Globus pallidus (tissue), 1 donor: ENCODE measurements at regions not wholly inside any gene's neighbourhood (a gene's known extent, or its start where the extent isn't known, plus 50 kb on each side); places are given as distances from the start of the nearest gene placed in this dataset.
"Not testable (repeated sequence)": the region's sequence is repeated elsewhere in the genome, so short reads cannot be mapped to it uniquely, and the experiment has no call there.

Experiments used
- DNase-seq: peaks from one replicate; pipeline ENCODE4 v3.0.0-alpha.2; 2015; ENCODE audit warnings: low spot score

DNA sequence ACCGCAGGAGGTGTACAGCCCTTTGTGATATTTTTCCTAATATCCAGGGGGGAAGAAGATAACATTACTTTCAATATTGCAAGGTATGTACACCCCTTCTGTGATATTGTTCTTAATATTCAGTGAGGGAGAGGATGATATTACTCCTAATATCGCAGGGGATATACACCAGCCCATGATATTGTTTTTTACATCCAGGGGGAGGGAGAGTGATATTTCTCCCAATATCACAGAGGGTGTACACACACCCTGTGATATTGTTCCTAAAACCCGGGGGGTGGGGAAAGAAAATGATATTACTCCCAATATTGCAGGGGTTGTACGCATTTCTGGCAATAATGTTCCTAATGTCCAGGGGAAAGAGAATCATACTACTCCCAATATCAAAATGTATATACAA is 58.0 kb upstream of the SLC25A48 start:
- no peak for DNase-seq

DNA sequence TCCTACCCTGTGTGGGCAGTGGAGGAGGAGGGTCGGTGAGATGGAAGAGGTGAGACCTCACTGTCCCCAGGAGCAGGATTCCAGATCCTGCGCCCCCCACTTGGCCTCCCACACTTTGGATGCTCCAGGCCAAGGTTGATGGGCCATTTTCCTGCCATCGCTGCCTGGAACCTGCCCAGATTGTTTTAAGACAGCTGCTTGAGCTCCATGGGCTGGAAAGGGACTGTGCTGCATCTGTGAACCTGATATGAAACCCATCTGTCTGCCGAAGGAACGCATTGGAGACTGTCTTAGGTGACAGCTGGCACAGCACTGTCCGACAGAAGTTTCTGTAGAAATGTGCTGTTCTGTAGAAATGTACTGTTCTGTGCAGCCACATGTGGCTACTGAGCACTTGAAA is 72.7 kb upstream of the SLC25A48 start:
- no peak for DNase-seq

DNA sequence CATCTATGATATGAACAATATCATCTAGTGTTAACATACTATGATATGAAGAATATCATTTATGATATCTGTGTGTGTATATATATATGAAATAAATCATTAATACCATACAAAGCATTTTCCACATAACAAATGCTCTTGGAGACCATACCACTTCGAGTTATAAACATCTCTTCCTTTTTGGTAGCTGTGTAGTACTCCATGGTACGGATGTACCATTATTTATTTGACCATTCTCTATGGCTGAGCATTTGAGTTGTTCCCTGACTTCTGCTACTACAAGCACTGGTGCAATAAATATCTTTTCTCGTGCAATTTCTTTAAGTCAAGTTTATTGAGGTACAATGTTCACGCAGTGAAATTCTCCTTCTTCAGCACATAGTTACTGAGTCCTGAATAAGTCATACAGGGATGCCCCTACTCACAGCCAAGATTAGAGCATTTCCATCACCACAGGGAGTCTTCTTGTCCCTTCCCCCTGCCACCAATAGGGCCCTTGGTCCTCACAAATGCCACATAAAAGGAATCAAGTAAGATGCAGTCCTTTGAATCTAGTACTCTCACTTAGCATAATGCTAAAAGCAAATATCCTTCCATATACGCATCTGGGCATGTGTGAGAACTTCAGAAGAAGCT is 75.2 kb upstream of the SLC25A48 start:
- DNase-seq = no peak

GRCh38 chr5:135753990-135754389 is 80.5 kb upstream of the SLC25A48 start:
- DNase-seq = no peak

GRCh38 chr5:135750506-135750905 is 84.0 kb upstream of the SLC25A48 start:
- DNase-seq = no peak

DNA sequence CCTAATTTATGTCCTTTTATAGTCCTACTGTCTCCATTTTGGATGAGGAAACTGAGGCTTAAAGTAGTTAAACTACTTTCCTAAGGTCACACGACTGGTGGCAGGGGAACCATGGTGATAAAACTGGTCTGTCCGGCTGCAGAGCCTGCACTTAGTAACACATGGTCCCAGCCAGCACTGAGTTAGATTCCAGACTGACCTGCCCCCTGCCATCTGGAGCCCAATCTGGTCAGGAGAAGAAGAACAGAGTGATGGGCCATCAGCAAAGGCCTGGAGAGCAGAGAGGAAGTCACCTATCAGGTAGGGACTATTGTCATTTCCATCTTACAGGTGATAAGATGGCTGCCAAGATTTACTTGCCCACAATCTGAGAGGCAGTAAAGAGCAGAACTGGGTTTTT is 86.6 kb upstream of the SLC25A48 start:
- no peak for DNase-seq

DNA sequence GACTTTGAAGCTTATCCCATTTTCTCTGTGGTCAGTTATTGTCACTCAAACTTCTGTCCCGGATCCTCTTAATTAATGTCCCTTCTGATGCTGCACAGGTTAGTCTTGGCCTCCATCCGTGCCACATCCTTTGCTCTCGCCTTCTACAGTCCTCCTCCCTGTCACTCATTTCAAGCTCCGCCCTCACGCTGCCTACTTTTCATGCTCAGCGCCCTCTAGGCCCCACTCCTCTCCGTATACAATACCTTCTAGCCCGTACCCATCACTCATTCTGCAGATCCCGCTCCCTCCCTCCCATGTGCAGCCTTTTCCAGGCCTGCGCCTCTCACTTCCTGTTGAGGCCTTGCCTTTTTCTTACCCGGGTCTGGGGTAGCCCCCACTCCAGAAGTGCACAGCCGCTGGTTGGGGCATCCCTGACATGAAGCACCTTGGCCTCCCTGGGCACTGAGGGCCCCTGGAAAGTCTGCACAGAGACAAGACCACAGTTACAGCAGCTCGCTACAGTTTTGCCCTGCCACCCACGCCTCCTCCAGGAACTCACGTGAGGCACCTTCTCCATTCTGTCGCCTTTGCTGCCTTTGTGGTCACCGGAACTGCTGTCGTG is 88.5 kb upstream of the SLC25A48 start:
- DNase-seq = no peak

DNA sequence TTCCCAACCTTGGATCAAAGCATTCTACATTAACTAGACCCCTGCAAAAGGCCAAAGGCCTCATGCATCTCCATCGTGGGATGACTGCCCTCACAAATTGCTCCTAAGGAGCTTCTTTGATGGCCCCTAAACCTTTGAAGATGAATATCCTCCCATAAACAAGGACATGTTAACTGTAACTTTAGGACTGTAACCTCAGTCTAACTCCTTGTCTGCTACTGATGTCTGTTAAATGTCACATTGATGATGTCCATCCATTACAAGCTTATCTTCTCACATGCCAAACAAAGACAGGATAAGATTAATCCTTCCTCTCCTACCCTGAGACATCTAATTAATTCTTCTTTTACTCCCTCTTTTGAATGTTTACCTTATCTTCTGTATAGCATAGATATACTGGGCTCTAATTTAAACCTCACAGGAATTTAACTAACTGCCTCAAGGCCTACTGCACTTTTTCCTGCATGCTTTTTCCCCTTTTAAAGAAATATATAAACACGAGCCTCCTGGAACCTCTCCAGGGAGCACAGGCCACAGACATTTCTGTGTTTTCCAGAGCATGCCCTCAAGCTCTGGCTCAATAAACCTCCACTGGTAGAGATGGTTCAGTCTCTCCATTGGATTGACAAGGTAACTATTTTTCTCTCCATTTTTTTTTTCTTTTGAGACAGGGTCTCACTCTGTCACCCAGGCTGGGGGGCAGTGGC is 90.6 kb upstream of the SLC25A48 start:
- no peak for DNase-seq

- no peak for DNase-seq
Measured at GRCh38 chr5:135743181-135743580, 91.3 kb upstream of the SLC25A48 start.

DNA sequence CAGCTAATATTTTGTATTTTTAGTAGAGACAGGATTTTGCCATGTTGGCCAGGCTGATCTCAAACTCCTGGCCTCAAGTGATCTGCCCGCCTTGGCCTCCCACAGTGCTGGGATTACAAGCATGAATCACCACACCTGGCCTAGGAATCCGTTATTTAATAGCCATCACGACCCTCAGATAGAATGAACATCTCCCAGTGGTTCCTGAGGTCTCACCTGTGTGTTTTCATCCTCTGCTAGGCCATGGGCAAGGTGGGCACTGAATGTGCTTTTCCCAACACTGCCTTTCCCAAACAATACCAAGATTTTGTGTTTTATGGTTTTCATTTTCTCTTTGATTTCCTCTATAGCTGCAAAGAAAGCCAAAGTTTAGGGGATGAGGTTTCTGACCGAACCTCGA is 92.2 kb upstream of the SLC25A48 start:
- DNase-seq = not testable (repeated sequence)

DNA sequence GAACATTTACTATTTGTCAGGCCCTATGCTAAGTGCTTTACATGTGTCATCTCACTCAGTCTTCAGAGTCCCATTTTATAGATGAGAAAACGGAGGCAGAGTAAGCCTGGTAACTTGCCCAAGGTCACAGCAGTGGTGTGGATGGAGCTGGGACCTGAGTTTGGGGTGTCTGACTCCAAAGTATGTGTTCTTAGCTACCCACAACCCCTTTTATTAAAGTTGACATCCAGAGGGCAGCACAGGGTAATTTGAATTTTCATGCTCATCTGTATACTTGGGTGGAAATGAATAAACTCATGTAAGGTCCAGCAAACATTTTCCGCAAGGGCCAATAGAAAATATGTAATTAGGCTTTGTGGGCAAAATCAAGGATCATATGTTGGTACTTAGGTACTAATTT is 93.4 kb upstream of the SLC25A48 start:
- DNase-seq = no peak

GRCh38 chr5:135740475-135740874 is 94.0 kb upstream of the SLC25A48 start:
- no peak for DNase-seq

- no peak for DNase-seq
Measured at GRCh38 chr5:135739383-135739981, 95.0 kb upstream of the SLC25A48 start.

DNA sequence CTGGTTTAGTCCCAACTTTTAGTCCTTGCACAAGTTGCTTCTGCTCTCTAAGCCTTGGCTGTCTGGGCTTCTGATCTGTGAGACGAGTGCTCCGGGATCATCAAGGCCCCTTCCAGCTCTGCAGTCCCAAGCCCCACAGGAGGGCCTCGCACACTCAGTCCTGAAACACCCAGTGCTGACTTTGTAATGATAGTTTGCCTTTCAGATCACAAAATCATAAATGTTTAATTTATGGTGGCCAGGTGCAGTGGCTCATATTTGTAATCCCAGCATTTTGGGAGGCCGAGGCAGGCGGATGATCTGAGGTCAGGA is 95.9 kb upstream of the SLC25A48 start:
- DNase-seq = no peak

- DNase-seq = no peak
Measured at GRCh38 chr5:135737701-135738563, 96.5 kb upstream of the SLC25A48 start.

DNA sequence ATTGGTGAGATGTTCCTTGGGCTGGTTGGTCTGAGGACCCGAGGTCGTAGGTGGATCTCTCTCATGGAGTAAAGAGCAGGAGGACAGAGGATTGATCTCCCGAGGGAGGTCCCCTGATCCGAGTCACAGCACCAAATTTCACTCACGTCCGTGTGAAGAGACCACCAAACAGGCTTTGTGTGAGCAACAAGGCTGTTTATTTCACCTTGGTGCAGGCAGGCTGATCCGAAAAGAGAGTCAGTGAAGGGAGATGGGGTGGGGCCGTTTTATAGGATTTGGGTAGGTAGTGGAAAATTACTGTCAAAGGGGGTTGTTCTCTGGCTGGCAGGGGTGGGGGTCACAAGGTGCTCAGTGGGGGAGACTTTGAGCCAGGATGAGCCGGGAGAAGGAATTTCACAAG is 97.5 kb upstream of the SLC25A48 start:
- DNase-seq = not testable (repeated sequence)

DNA sequence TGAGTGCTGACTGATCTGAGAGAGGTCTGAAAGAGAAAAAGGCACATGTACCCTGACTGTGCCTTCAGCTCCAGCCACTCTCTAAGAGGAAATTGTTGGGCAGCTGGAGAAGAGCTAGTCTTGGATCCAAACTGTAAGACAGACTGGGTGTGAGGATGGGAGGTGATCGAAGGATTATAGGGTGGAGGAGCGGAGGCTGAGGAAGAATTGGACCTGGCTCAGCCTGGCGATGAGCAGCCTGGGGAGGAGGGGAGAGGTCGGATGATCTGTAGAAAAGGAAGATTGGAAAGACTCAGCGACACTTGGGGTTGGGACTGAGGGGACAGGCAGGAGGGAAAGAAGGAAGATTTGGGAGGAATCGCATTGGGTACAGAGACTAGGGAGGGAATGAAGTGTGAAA is 98.6 kb upstream of the SLC25A48 start:
- DNase-seq = no peak

GRCh38 chr5:135734956-135735355 is 99.5 kb upstream of the SLC25A48 start:
- DNase-seq = not testable (repeated sequence)

- not testable (repeated sequence) for DNase-seq
Measured at GRCh38 chr5:135731034-135731433, 103.4 kb upstream of the SLC25A48 start.

DNA sequence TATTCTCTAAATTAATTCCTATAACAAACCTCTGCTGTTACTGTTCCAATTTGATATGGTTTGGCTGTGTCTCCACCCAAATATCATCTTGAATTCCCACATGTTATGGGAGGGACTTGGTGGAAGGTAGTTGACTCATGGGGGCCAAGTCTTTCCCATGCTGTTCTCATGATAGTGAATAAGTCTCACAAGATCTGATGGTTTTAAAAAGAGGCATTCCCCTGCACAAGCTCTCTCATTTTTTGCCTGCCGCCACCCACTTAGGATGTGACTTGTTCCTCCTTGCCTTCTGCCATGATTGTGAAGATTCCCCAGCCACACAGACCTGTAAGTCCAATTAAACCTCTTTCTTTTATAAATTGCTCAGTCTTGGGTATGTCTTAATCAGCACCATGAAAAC is 104.3 kb upstream of the SLC25A48 start:
- not testable (repeated sequence) for DNase-seq

- no peak for DNase-seq
Measured at GRCh38 chr5:135729321-135729786, 105.1 kb upstream of the SLC25A48 start.

DNA sequence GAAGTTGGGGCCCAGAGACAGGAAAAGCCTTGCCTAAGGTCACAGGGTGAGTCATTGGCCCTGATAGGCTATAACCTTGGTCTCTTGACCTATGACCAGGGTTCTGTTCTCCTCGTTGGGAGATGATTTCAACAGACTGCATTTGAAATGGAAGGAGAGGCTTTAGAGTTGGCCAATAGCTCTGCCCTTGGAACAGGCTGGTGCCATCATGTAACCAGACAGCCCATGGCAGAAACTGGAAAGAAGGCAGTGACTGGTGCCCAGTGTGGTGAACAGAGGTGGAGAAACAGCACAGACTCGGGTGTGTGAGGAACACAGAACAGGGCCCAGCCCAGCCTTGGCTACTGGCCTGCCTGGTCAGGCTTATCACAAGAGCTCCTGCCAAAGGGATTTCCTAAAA is 109.8 kb upstream of the SLC25A48 start:
- no peak for DNase-seq
